ENCODE measurements at regions not wholly inside any gene's neighbourhood (a gene's known extent, or its start where the extent isn't known, plus 50 kb on each side); places are given as distances from the start of the nearest gene placed in this dataset.

DNA sequence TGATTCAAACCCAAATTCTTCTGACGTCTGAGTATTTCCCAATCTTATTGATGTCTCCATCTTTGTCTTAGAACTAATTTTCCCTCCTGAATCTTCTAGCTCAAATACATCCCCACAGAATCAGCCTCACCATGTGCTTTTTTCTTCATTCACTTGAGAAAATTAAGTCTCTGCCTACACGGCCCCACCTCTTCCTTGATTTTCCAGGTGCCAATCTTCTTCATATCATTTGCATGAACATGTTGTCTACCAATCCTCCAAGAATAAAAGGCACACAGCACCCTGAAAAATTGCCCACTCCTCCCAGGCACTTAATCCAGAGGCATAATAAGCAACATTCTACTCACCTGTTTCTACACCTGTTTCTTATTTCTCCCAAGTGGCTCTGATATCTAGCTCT lies 408.1 kb upstream of the NBEA start:
- no peak overlapping the region for H2BK120ac ChIP-seq (ENCODE audit: low read depth, low read length, poor library complexity, severe bottlenecking)
- H2BK12ac ChIP-seq (ENCODE audit: insufficient read length, low read depth, low read length): no peak overlapping the region
- no peak overlapping the region for H3K56ac ChIP-seq (ENCODE audit: insufficient read length, low read depth, low read length)
- Mint-ChIP-seq H3K4me3 (no peak overlapping the region), H3K27me3 (ENCODE audit: low read depth) (no peaks in the 10 kb centered on the region), H3K27ac (no peak overlapping the region), H3K9me3 (peaks cover 23% of the 10 kb centered on the region in 2 experiments), H3K36me3 (ENCODE audit: insufficient read depth in 1 of 3, low read depth in 3 of 3) (peaks cover 5 to 22% (median 7%) of the 10 kb centered on the region in 3 experiments), H3K4me1 (no peaks in the 10 kb centered on the region)
- H3K23ac ChIP-seq (ENCODE audit: insufficient read length, low read depth, low read length): no peak overlapping the region
- H3K9me3 ChIP-seq (ENCODE audit: control insufficient read depth, low read depth, low read length): no peaks in the 10 kb centered on the region
- H3K79me2 ChIP-seq (ENCODE audit: insufficient read depth, low read length): no peaks in the 10 kb centered on the region
- H2AK5ac ChIP-seq (ENCODE audit: insufficient read length, low read length): no peak overlapping the region
- H3K4me2 ChIP-seq (ENCODE audit: insufficient read depth, insufficient read length, low read length): no peak overlapping the region
- H2AFZ ChIP-seq (ENCODE audit: low read length): no peak overlapping the region
- no peaks in the 10 kb centered on the region for H4K20me1 ChIP-seq (ENCODE audit: control insufficient read depth, insufficient read depth, insufficient read length)
- no peaks in the 10 kb centered on the region for H3K23me2 ChIP-seq (ENCODE audit: insufficient read length, low read depth, low read length, poor library complexity, severe bottlenecking)
- no peak overlapping the region for H2BK5ac ChIP-seq (ENCODE audit: insufficient read length, low read length)
- no peak overlapping the region for H4K91ac ChIP-seq (ENCODE audit: insufficient read length, low read depth, low read length)
- no peak overlapping the region for H4K8ac ChIP-seq (replicated peaks; ENCODE audit: insufficient read length, low read depth, low read length)
- H3K4ac ChIP-seq (ENCODE audit: low read depth, low read length): no peak overlapping the region
- H3T11ph ChIP-seq (ENCODE audit: low read length): no peak overlapping the region
- no peak overlapping the region for H3K27ac ChIP-seq (ENCODE audit: insufficient read length, low read depth, low read length)
- TF ChIP-seq, protein P1, sequence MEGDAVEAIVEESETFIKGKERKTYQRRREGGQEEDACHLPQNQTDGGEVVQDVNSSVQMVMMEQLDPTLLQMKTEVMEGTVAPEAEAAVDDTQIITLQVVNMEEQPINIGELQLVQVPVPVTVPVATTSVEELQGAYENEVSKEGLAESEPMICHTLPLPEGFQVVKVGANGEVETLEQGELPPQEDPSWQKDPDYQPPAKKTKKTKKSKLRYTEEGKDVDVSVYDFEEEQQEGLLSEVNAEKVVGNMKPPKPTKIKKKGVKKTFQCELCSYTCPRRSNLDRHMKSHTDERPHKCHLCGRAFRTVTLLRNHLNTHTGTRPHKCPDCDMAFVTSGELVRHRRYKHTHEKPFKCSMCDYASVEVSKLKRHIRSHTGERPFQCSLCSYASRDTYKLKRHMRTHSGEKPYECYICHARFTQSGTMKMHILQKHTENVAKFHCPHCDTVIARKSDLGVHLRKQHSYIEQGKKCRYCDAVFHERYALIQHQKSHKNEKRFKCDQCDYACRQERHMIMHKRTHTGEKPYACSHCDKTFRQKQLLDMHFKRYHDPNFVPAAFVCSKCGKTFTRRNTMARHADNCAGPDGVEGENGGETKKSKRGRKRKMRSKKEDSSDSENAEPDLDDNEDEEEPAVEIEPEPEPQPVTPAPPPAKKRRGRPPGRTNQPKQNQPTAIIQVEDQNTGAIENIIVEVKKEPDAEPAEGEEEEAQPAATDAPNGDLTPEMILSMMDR (conservative IDR thresholded peaks at IDR 0.05): no peak
- no peaks in the 10 kb centered on the region for H3K27me3 ChIP-seq (ENCODE audit: insufficient read depth, low read length)
- no peak overlapping the region for H2BK15ac ChIP-seq (ENCODE audit: low read depth, low read length)
- H3K9ac ChIP-seq (ENCODE audit: extremely low read depth, insufficient read length, low read length): no peak overlapping the region
- no peaks in the 10 kb centered on the region for H3K79me1 ChIP-seq (ENCODE audit: insufficient read depth, low read depth, low read length, poor library complexity, severe bottlenecking)
- H3K14ac ChIP-seq (ENCODE audit: insufficient read depth, low read length): no peak overlapping the region
- DNase-seq: no peak
- H3K4me1 ChIP-seq (ENCODE audit: insufficient read depth, low read length): no peaks in the 10 kb centered on the region
- no peak overlapping the region for H2BK20ac ChIP-seq (ENCODE audit: low read depth, low read length, poor library complexity, severe bottlenecking)
- WGBS (ENCODE audit: extremely low coverage, insufficient read length, low lambda C conversion rate): no CpG with 5 or more reads among the region's 2 CpGs
- no peak overlapping the region for H3K18ac ChIP-seq (ENCODE audit: insufficient read length, low read depth, low read length)
- no peak overlapping the region for H4K5ac ChIP-seq (ENCODE audit: insufficient read length, low read depth, low read length)

All from H9 (cell line).